ENCODE measurements at regions not wholly inside any gene's neighbourhood (a gene's known extent, or its start where the extent isn't known, plus 50 kb on each side); places are given as distances from the start of the nearest gene placed in this dataset.

DNA sequence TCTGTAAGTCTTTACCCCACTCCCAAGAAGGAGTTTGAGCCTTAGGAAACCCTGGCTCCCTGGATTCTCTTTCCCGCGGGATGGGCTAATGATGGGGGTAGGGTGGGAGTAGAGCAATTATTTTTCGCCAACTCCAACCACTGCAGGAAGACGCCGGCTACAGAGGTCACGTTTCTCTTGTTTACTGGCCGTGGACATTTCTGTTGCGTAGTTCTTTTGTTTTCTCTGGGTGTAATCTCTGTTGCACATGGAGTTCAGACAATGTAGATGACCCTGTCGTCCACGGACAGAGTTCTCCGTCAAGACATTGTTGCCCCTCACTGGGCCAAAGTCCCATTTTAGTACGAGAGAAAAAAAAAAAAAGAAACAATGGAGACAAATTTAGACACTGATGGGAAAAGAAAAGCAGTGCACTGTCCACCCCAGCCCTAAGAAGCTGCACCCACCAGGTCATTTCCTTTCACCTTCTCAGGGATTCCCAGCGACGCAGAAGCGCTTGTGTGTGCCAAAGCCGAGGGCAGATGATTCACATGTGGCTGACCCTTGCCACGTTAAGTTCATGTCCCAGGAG lies 133.9 kb upstream of the ARGLU1 start:
- TF ChIP-seq, protein P1, sequence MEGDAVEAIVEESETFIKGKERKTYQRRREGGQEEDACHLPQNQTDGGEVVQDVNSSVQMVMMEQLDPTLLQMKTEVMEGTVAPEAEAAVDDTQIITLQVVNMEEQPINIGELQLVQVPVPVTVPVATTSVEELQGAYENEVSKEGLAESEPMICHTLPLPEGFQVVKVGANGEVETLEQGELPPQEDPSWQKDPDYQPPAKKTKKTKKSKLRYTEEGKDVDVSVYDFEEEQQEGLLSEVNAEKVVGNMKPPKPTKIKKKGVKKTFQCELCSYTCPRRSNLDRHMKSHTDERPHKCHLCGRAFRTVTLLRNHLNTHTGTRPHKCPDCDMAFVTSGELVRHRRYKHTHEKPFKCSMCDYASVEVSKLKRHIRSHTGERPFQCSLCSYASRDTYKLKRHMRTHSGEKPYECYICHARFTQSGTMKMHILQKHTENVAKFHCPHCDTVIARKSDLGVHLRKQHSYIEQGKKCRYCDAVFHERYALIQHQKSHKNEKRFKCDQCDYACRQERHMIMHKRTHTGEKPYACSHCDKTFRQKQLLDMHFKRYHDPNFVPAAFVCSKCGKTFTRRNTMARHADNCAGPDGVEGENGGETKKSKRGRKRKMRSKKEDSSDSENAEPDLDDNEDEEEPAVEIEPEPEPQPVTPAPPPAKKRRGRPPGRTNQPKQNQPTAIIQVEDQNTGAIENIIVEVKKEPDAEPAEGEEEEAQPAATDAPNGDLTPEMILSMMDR (IDR thresholded peaks at IDR 0.05) = no peak
- no peak for TF ChIP-seq POLR2A (IDR thresholded peaks at IDR 0.05)
